AG09309 (cell line): ENCODE measurements at regions not wholly inside any gene's neighbourhood (a gene's known extent, or its start where the extent isn't known, plus 50 kb on each side); places are given as distances from the start of the nearest gene placed in this dataset.

Experiments
- DNase-seq: peaks from one replicate; pipeline ENCODE4 v3.0.0-alpha.2; 2010; ENCODE audit warnings: low read depth
- H3K4me3 ChIP-seq: 2 replicates; pipeline ENCODE4 v1.5.1; 2011; ENCODE audit warnings: mild to moderate bottlenecking, low read depth, low read length, moderate library complexity; ENCODE audit not compliant: control insufficient read depth
- CTCF ChIP-seq: IDR thresholded peaks from 2 replicates; pipeline ENCODE4 v1.5.1; 2011; ENCODE audit warnings: mild to moderate bottlenecking, low read depth, low read length, inconsistent platforms; ENCODE audit not compliant: insufficient read depth, control insufficient read depth; ENCODE audit errors: missing control alignments

- no peak overlapping the region for H3K4me3 ChIP-seq
- DNase-seq, result no peak
- TF ChIP-seq CTCF, result no peak
Measured at GRCh38 chr4:132838244-132838643, 310.9 kb upstream of the PCDH10 start.

DNA sequence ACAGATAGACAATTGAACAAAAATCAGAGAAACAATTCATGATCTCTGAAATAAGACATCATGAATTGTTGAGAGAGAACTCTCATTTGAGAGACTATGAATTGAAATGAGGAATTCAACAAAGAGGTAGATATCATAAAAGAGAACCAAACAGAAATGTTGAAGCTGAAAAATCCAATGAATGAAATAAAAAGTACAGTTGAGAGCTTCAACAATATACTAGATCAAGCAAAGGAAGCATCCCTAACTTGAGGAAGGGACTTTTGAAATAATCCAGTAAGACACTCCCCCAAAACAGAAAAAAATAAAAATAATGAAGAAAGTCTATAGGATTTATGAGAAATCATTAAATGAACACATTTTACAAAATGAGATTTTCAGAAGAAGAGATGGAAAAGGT, 310.0 kb upstream of the PCDH10 start:
- H3K4me3 ChIP-seq, result no peak overlapping the region
- no peak for TF ChIP-seq CTCF
- no peak for DNase-seq

- no peak overlapping the region for H3K4me3 ChIP-seq
- TF ChIP-seq CTCF, result no peak
- no peak for DNase-seq
Measured at GRCh38 chr4:132859929-132860328, 289.2 kb upstream of the PCDH10 start.

- TF ChIP-seq CTCF, result no peak
- DNase-seq, result no peak
- H3K4me3 ChIP-seq, result no peak overlapping the region
Measured at GRCh38 chr4:132860976-132861375, 288.1 kb upstream of the PCDH10 start.

- DNase-seq, result no peak
- H3K4me3 ChIP-seq, result no peak overlapping the region
- no peak for TF ChIP-seq CTCF
Measured at GRCh38 chr4:132863619-132864018, 285.5 kb upstream of the PCDH10 start.

DNA sequence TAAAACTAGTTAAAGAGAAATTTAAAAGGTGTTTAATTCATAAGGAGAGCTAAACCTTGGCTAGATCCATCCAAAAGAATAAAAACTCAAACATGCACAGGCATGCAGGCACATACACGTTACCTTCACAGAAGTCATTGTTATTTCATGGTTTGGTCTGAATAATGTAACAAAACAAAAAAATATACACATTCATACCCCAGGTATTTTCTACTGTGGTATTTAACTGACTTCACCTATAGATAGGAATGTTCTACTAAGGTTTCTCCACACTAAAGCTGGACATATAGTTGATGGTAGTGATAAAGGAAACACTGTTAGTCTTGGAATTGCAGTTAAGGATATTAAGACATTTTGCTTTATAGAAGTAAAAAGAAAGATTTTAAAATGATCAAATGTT, 283.6 kb upstream of the PCDH10 start:
- no peak overlapping the region for H3K4me3 ChIP-seq
- no peak for DNase-seq
- no peak for TF ChIP-seq CTCF

DNA sequence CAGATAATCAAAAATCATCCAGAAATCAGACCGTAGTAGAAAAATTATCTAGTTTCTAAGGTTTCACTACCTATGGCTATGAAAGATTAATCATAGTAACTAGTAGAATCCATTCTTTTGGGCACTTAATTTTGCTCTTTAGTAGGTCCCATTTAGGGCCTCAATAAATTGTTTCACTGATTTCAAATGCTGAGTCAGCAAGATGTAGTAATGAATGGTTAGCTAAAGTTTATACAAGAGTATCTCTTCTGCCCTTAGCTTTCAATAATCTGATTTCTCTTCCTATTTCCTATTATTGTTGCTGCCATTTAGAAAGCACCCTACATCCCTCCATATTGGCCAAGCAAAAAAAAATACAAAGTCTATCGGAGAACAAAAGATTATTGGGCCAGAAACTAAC, 283.2 kb upstream of the PCDH10 start:
- DNase-seq, result no peak
- no peak overlapping the region for H3K4me3 ChIP-seq
- TF ChIP-seq CTCF, result no peak
